Glomerular endothelial cell (primary cell): ENCODE measurements at regions not wholly inside any gene's neighbourhood (a gene's known extent, or its start where the extent isn't known, plus 50 kb on each side); places are given as distances from the start of the nearest gene placed in this dataset.

Experiments
- DNase-seq: peaks from one replicate; pipeline ENCODE4 v3.0.0-alpha.2; 2011; ENCODE audit warnings: low read depth, low spot score; ENCODE audit errors: extremely low read depth

DNA sequence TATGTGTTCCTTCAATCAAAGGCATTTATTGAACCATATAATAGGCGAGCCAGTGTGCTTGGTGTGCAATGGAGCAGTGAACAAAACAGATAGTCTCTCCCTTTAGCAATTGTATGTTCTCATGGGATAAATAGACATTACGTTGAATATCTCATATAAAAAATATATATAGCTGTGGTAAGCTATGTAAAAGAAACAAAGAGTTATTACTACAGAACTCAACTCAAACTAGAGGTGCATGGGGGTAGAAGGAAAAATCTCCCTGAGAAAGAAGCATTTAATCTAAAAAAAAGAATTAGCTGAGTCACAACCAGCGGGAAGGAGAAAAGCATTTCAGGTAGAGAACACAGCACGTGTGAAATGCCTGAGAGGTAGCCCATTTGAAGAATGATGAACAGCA lies 919.3 kb downstream of the CDH11 start:
- DNase-seq: no peak

DNA sequence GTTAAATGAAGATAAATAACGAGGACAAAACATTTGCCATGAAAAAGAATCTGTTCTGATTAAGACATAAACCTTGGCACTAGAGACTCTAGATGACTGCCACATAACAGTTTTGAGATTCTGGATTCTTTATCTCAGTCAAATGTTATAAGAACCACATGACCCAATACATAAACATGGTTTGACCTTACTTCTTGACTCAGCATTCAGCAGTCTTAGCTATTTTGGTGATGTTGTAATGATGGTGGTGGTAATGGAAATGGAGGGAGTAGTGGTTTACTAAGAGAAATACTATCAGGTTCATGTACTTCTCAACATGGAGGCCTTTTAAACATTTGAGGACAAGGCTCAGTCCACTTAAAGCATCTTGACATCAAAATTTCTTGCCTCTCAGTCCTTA lies 925.4 kb downstream of the CDH11 start:
- DNase-seq: no peak

DNA sequence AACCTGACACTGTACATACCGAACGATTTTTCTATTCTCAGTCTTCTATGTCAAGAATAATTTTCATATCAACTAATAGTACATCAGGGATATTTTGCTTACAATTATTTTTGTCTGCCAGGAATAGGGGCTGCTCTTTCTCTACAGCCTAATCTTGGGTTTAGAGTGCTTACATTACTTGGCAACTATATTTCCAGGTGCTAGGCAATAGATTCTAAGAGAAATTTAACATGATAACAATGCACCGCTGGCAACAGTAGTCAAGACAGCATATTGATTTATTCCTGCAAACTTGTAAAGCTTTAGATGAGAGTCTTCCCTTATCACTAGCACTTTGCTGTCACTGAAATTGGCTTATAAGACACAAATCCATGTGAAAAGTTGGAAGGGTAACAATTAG lies 935.9 kb downstream of the CDH11 start:
- DNase-seq: no peak

DNA sequence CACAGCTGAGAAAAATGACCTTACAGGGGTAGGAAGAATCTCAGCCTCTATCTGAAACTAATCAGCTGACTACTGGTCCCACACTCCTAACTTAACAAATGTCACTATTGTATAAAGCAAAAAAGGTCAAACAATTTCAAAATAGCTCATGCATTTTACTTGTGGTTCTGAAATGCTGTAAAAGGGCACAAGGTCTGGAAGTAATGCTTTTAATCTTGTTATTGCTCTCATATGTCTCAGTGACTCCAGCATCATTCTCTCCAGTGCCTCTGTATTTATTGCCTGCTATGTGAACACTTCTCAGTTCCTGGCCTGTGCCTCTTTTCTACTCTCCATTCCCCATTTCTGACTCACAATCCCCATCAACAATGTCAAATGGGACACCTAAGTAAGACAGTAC lies 937.7 kb downstream of the CDH11 start:
- no peak for DNase-seq

DNA sequence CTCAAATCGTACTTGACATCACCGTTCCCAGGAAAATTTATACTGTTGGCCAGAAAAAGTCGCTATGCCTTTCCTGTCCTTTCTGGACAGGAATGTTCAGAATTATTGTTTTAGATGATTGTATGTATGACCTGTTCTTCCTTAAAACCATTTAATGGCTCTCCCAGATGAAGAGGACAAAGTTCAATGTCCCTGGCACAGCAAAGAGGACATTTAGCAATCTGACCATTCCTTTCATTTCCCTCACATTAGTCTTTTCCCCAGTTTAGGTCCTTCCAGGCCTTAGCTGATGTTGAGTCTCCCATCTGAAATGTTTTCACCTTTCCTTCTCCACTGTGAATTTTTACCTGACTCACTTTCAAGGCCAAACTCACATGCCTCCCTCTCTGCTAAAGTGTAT lies 938.9 kb downstream of the CDH11 start:
- no peak for DNase-seq

DNA sequence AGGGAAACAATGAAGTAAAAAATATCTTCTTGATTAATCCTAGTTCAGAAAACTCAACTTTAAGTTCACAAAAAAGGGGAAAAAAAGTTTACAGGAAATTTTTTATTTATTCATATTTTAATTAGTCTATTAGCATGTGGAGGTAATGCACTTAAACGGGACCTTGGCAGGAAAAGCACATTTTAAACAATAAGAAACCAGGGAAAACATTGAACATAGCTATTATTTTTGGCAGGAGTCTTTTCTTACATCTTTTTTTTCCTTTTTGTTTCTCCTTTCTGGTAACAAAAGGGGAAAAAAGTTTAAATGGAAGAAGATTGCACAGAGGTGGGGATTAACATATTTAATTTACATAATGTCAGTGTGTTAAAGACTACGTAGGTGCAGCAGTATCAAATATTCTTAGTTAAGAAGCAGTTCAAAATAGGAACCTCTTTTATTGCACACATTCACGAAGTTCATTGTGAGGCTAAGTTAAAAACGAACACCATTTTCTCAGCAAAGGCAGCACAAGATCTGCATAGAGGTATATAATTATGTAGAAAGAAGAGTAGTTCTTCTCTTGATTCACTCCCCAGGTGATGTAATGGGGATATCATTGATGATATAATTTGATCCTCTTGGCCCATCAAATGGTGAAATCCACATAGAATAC lies 940.5 kb downstream of the CDH11 start:
- DNase-seq: no peak

DNA sequence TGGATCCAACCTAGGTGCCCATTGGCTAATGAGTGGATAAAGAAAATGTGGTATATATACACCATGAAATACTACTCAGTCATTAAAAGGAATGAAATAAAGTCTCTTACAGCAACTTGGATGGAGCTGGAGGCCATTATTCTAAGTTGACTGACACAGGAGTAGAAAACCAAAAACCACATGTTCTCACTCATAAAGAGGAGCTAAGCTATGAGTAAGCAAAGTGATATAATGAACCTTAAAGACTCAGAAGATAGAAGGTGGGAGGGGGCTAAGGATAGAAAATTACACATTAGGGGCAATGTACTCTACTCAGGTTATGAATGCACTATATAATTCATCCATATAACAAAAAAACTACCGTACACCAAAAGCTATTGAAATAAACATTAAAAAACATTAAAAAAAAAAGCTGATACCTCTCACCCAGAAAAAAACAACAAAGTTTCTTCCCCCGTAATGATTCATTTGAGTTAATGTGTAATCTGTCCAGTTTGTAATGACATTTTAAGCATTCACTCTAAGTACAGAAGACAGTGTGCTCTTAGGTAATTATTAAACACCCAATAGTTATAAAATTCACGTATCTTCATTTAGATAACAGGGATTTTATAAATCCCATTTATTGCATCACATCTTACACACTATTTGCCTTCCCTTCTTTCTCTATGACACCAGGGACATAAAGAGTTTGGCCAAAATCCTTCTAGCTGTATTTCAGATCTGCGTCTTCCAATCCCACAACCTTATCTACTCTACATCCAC lies 941.5 kb downstream of the CDH11 start:
- no peak for DNase-seq

DNA sequence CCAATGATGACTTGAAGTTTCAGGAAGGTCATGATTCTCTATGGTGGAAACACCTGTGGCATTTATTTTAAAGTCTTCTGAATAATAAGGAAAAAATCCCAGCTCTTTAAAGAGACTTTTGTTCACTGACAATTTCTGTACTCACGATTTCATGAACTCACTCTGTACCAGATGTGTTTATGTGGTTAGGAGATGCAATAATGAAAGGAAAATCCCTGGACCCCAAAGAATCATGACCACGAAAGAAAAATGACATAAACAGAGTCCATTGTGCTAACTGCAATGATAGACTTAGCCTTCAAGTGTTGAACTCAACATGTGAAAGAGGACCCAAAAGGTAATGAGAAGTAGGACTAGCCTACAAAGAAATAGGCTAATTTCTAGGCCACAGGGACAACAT lies 947.5 kb downstream of the CDH11 start:
- no peak for DNase-seq

DNA sequence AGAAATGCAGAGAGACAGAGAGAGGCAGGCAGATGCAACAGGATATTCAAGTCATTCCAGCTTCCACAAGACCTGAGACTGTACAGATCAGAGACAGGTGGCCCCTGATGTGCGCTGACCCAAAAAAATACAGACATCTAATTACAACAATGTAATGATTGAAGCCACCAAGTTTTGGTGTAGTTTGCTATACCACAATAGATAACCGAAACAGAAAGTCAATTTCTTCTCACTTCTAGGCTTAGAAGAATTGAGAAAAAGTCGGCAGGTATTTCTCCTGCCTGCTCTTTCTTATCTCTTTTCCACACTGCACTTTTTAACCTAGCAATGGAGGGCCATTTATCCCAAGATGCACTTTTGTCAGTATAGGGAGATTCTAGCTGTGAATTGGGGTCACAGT lies 949.2 kb downstream of the CDH11 start:
- no peak for DNase-seq

DNA sequence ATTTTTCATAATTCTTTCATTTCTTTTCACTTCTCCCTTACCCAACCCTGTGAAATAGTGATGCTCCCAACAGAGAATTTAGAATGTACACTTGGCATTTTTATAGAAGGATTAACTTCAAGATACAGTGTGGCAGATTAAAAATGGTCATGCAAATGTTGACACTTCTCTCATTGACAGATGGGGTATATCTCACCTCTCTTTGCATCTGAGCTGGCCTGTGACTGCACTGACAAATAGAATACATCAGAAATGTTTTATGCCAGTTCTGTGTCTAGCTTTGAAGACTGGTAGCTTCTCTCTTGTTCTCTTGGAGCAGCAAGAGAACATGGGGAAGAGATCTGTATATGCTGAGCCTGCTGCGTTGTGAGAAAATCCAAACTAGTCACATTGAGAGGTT lies 949.6 kb downstream of the CDH11 start:
- DNase-seq: no peak

DNA sequence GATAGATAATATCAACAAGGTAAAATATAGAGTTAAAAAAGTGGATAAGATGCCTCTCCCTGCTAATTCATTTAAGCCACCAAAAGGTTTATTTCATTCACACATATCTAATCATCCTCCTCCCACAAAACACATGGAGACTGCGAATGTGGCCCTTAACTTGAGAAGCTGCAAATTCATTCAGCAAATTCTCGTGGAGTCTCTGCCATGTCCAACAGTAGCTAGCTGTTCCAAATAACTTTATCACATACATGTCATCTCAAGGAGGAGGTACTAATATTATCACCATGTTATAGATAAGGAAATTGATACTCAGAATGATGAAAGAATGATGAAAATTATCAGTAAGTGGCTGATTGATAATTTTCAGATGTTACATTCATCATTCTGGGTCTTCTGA lies 950.2 kb downstream of the CDH11 start:
- no peak for DNase-seq

DNA sequence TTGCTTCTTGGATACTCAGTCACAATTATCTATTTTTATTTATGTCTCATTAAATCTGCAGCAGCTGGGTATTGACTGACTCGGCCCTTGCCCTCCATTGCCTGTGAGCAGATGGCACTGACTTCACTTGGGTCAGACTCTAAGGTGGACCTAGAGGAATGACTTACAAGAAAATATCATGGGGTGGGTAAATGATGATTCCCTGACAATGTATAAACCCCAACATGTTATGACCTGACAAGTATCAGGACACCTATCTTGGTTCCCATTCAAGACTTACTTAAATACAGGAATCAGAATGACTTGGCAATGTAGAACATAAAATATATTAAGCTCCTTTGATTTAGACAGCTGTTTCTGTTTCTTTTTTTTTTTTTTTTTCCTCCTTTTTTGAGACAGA lies 953.5 kb downstream of the CDH11 start:
- DNase-seq: no peak

DNA sequence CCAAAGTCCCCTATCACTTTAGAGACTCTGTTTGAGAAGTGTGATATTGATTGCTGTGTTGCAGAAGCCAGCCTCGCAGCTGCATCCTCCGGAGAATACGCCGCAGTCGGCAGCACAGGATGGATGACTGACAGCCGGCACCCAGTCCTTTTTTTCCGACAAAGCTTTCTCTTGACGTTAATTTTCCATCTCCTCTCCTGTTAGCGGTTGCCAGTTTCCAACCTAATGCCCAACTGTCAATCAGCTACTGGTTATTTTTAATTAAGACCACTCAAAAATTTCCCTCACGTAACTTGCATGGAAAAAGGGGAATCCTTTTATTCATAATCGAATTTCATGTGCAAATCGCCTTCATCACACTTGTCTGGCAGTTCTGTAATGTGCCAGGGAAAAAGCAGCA lies 953.9 kb downstream of the CDH11 start:
- no peak for DNase-seq

DNA sequence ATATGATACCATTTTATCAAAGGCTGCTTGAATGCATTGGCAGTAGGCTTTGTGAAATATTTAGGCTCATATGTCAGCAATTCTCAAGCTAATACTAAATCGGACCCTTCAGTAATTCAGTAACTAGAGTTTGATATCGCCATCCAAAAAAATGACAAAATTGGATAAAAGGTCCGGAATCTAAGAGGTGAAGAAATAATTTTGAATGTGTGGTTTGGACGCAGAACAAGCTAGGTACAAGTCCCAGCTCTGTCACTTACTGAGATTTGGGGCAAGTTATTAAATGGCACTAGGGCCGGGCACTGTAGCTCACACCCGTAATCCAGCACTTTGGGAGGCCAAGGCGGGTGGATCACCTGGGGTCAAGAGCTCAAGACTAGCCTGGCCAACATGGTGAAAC lies 956.5 kb downstream of the CDH11 start:
- no peak for DNase-seq

DNA sequence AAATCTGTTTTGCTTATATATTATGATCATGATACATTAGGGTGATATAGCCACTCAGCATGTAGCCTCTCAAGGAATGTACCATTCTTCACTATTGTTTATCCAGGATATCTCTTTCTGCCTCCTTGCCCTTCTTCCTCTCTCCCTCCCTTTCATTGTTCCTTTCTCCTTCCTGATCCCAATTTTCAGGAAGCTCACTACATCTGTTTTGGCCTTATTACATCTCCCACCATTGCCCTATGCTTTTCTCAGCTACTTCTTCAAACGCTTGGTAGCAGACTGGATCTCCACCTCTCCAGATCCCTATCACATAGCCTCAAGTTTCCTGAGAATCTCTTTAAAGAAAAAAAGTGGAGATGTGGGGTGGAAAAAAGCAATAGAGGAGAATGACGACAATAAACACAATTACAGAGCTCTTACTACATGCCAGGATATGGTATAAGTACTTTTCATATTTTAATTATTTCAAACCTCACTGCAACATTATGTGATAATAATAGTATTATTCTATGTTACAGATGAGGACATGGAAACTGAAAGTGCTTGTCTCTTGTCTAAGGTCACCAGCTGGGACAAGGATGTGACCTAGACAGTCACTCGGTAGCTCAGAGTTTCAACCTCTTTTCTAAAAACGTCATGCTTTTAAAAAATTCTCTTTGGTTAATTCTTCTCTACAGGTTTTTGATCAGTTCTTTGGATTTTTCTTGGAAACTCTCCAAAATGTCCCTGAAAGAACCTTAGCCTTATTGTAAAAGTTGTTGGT lies 959.1 kb downstream of the CDH11 start:
- DNase-seq: no peak

DNA sequence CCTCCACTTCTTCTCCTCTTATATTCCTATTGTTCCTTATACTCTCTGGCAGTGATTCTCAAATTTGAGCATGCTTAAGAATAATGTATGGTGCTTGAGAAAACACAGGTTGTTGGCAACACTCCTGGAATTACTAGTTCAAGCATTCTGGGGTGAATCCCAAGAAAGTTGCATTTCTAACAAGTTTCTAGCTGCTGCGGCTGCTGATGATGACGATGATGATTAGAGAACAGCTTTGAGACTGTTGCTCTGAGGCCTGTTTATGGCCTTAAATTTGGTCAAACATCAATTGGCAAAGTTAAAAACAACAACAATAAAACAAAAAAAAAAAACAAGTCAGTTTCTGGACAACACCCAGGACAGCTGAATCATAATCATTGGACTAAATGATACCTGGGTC lies 961.9 kb downstream of the CDH11 start:
- no peak for DNase-seq

DNA sequence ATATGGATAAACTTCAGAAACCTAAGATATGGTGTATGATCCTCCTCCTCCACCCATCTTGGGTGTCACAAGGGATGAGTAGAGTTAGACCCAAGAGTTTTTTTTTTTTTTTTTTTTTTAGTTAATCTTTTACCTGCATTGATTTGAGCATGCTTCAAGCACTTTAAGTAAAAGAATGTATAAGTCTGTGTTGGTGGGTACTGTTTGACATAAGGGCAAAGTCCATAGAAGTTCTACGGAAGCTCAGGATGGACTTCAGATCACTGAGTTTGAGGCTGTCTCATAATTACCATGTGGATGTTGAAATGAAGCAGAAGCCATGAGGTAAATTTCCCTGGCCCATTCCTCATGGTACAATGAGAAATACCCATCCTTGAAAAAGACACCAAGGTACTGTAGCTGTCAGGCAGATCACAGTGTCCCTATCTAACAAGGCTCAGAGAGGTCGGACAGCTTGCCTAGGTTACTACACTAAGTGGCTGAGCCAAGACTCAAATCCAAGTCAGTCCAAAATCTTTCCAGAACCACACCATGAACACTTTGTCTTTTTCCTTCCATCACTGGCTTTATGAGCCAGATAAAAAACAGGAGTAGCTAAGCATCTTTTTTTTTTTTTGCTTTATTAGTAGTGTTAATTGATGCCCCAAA lies 962.8 kb downstream of the CDH11 start:
- DNase-seq: no peak

DNA sequence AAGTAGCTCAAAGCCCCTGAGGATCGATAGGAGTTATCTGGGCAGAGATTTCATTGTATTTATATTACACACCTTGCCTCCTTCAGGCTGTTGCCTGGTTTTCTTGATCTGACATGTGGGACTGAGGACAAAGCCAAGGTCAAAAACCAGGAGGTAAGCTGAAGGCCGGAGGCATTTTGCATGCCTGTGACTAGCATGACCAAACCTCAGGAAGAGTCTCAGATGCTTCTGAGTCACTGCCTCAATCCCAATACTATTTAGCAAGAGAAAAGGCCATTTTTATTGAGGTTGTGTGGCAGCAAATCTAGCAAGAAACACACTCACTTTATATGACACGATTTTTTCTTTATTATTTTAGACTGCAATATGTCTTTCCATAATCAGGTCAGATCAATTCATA lies 968.1 kb downstream of the CDH11 start:
- DNase-seq: no peak

DNA sequence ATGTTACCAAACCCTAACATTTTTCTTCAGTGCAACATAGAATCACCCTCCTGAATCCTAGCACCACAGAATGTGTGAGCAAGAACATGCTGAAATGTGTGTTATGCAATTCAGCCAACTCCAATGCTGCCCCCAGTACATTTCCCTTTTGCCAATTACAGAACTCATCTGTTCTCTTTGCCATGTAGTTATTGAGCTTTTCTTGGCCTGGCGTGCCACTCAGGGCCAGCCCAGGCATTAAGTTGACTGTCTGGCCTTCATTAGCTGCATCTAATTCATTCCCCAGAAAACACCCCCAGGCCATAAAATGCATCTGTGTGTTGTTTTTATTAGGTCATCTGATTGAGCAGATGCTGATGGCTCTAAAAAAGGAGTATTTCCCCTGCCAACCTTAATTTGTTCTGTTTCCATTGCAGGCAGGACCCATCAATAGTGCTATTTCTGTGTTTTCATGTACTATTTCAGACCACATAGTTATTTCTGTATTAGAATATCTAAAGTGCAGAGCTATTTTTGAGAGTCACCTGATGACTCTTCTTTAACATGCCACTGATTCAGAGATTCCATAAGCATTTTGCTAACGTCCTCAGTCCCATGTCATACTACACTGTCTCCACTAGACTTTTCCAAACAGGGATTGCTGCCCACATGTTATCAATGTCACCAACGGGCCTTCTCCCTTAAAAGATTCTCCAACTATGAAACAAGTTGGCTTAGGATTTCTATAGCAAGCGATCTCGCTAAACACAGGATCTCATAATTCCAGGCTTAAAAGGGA lies 969.7 kb downstream of the CDH11 start:
- no peak for DNase-seq

DNA sequence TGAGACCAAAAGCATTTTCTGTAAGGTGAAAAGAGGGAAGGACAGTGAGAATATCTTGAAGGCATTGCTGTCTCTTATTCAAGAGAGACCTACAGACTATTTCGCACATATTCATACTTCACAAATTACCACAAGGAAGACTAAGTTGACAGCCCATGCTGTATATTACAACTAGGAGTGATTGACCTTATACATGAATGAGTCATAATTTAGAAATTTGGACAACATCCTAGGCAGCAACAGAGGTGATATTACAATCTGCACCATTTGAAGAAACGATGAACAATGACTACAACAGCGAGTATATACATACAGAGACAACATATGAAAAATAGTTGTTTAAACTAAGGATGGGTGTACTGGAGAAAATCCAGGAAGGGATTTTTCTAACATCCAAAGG lies 971.7 kb downstream of the CDH11 start:
- DNase-seq: no peak

DNA sequence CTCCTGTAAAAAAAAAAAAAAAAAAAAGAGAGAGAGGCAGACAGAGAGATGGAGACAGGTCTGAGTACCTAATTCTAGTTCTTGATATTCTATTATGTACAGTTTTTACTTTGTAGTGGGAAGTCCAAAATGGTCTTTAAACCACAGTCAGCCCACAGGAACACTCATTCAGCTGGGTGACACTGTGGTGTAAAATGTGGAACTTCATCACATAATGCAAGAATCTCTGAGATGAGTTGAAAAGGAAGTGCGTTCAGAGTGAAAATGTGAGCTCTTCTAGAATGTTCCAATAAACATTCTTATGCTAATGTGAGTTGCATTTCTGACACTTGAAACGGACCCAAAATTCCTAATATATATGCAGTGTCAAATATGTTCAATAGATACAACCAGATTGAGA lies 972.1 kb downstream of the CDH11 start:
- no peak for DNase-seq
